Liver (tissue), 3 donors: ENCODE measurements at regions not wholly inside any gene's neighbourhood (a gene's known extent, or its start where the extent isn't known, plus 50 kb on each side); places are given as distances from the start of the nearest gene placed in this dataset.

ENCODE experiments used
- RXRA ChIP-seq, 2 donors: IDR thresholded peaks; 2 replicates each; pipeline ENCODE4 v1.6.1; 2017 to 2018; ENCODE audit warnings: antibody characterized with exemption in 2 of 2, mild to moderate bottlenecking in 1 of 2
- SP1 ChIP-seq: IDR thresholded peaks from 2 replicates; pipeline ENCODE4 v1.6.1; 2018; ENCODE audit warnings: antibody characterized with exemption, mild to moderate bottlenecking
- TAF1 ChIP-seq: conservative IDR thresholded peaks from 2 replicates; pipeline ENCODE4 v1.6.1; 2016; ENCODE audit warnings: antibody characterized with exemption, mild to moderate bottlenecking
- TF ChIP-seq, protein P1 (sequence below): fragments of 150-350 bp; IDR thresholded peaks from 2 replicates; pipeline ENCODE4 v1.5.1; 2017; ENCODE audit warnings: improper control_type of control experiment, low read depth, low read length; ENCODE audit not compliant: missing input control
- TF ChIP-seq, protein P2 (sequence below): IDR thresholded peaks from 2 replicates; pipeline ENCODE4 v1.6.1; 2016; ENCODE audit warnings: antibody characterized with exemption
- TF ChIP-seq, protein P3 (sequence below): IDR thresholded peaks from 2 replicates; pipeline ENCODE4 v1.6.1; 2016; ENCODE audit warnings: antibody characterized with exemption, mild to moderate bottlenecking
- TF ChIP-seq, protein P4 (sequence below): IDR thresholded peaks from 2 replicates; pipeline ENCODE4 v1.6.1; 2016; ENCODE audit warnings: antibody characterized with exemption
- donor health status: healthy.
- donor health status: healthy.

DNA sequence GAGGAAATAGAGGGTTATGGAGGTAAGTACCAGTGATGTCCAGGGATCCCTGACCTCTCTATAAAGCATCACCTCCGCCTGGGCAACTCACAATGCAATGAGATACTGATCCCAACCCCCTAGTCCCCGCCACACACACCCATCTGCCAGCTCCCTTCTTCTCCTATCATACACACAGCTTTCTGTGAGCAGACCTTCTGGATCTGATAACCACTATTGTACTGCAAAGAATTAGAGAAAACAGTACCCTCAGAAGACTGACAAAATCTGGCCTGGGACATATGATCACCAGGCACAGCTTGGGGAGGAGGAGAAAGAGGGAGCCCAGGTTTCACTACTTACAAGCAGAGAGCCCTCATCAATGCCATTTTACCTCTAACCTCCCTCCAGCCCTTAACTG, 249.0 kb downstream of the SEC61B start:
- TF ChIP-seq, protein P1, sequence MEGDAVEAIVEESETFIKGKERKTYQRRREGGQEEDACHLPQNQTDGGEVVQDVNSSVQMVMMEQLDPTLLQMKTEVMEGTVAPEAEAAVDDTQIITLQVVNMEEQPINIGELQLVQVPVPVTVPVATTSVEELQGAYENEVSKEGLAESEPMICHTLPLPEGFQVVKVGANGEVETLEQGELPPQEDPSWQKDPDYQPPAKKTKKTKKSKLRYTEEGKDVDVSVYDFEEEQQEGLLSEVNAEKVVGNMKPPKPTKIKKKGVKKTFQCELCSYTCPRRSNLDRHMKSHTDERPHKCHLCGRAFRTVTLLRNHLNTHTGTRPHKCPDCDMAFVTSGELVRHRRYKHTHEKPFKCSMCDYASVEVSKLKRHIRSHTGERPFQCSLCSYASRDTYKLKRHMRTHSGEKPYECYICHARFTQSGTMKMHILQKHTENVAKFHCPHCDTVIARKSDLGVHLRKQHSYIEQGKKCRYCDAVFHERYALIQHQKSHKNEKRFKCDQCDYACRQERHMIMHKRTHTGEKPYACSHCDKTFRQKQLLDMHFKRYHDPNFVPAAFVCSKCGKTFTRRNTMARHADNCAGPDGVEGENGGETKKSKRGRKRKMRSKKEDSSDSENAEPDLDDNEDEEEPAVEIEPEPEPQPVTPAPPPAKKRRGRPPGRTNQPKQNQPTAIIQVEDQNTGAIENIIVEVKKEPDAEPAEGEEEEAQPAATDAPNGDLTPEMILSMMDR = no peak
- TF ChIP-seq, protein P2, sequence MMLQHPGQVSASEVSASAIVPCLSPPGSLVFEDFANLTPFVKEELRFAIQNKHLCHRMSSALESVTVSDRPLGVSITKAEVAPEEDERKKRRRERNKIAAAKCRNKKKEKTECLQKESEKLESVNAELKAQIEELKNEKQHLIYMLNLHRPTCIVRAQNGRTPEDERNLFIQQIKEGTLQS = no peak
- TF ChIP-seq, protein P3, sequence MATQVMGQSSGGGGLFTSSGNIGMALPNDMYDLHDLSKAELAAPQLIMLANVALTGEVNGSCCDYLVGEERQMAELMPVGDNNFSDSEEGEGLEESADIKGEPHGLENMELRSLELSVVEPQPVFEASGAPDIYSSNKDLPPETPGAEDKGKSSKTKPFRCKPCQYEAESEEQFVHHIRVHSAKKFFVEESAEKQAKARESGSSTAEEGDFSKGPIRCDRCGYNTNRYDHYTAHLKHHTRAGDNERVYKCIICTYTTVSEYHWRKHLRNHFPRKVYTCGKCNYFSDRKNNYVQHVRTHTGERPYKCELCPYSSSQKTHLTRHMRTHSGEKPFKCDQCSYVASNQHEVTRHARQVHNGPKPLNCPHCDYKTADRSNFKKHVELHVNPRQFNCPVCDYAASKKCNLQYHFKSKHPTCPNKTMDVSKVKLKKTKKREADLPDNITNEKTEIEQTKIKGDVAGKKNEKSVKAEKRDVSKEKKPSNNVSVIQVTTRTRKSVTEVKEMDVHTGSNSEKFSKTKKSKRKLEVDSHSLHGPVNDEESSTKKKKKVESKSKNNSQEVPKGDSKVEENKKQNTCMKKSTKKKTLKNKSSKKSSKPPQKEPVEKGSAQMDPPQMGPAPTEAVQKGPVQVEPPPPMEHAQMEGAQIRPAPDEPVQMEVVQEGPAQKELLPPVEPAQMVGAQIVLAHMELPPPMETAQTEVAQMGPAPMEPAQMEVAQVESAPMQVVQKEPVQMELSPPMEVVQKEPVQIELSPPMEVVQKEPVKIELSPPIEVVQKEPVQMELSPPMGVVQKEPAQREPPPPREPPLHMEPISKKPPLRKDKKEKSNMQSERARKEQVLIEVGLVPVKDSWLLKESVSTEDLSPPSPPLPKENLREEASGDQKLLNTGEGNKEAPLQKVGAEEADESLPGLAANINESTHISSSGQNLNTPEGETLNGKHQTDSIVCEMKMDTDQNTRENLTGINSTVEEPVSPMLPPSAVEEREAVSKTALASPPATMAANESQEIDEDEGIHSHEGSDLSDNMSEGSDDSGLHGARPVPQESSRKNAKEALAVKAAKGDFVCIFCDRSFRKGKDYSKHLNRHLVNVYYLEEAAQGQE = no peak
- no peak for TF ChIP-seq SP1
- no peak for TF ChIP-seq TAF1
- TF ChIP-seq, protein P4, sequence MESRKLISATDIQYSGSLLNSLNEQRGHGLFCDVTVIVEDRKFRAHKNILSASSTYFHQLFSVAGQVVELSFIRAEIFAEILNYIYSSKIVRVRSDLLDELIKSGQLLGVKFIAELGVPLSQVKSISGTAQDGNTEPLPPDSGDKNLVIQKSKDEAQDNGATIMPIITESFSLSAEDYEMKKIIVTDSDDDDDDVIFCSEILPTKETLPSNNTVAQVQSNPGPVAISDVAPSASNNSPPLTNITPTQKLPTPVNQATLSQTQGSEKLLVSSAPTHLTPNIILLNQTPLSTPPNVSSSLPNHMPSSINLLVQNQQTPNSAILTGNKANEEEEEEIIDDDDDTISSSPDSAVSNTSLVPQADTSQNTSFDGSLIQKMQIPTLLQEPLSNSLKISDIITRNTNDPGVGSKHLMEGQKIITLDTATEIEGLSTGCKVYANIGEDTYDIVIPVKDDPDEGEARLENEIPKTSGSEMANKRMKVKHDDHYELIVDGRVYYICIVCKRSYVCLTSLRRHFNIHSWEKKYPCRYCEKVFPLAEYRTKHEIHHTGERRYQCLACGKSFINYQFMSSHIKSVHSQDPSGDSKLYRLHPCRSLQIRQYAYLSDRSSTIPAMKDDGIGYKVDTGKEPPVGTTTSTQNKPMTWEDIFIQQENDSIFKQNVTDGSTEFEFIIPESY = no peak
- no peak for TF ChIP-seq RXRA (IDR thresholded peaks at IDR 0.05)
